ENCODE measurements at regions not wholly inside any gene's neighbourhood (a gene's known extent, or its start where the extent isn't known, plus 50 kb on each side); places are given as distances from the start of the nearest gene placed in this dataset.

DNA sequence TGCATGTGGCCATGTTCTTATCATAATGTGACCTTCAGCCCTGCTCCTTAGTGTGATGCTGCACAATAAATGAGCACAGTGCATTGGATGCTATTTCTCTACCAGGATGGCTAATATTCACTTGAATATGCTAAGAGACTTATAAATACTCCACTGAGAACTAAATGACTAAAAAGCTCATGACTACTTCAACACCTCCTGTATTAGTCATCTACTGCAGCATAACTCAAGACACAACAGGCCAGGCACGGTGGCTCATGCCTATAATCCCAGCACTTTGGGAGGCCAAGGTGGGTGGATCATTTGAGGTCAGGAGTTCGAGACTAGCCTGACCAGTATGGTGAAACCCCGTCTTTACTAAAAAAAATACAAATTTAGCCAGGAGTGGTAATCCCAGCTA lies 213.4 kb downstream of the RND3 start:
- H3K27me3 ChIP-seq, result no peaks in the 10 kb centered on the region
- intact Hi-C loops (cut with DNase I), result no loop called here
- no peaks in the 10 kb centered on the region for H3K36me3 ChIP-seq
- H3K27ac ChIP-seq, result no peak overlapping the region
- WGBS, 4 donors, result 49 to 56% (median 54%) methylated on average over 3 of the region's 3 CpGs
- peaks cover 0 to 2% (median 0%) of the 10 kb centered on the region in 12 donors for H3K4me1 ChIP-seq
- H3K4me3 ChIP-seq, result no peak overlapping the region
- DNase-seq (no peak), ATAC-seq (no peak)
- peaks cover 0 to 17% (median 7%) of the 10 kb centered on the region in 12 donors for H3K9me3 ChIP-seq
- TF ChIP-seq, protein P1, sequence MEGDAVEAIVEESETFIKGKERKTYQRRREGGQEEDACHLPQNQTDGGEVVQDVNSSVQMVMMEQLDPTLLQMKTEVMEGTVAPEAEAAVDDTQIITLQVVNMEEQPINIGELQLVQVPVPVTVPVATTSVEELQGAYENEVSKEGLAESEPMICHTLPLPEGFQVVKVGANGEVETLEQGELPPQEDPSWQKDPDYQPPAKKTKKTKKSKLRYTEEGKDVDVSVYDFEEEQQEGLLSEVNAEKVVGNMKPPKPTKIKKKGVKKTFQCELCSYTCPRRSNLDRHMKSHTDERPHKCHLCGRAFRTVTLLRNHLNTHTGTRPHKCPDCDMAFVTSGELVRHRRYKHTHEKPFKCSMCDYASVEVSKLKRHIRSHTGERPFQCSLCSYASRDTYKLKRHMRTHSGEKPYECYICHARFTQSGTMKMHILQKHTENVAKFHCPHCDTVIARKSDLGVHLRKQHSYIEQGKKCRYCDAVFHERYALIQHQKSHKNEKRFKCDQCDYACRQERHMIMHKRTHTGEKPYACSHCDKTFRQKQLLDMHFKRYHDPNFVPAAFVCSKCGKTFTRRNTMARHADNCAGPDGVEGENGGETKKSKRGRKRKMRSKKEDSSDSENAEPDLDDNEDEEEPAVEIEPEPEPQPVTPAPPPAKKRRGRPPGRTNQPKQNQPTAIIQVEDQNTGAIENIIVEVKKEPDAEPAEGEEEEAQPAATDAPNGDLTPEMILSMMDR (IDR thresholded peaks at IDR 0.05), result no peak
- no peak for TF ChIP-seq POLR2A (IDR thresholded peaks at IDR 0.05)

DNA sequence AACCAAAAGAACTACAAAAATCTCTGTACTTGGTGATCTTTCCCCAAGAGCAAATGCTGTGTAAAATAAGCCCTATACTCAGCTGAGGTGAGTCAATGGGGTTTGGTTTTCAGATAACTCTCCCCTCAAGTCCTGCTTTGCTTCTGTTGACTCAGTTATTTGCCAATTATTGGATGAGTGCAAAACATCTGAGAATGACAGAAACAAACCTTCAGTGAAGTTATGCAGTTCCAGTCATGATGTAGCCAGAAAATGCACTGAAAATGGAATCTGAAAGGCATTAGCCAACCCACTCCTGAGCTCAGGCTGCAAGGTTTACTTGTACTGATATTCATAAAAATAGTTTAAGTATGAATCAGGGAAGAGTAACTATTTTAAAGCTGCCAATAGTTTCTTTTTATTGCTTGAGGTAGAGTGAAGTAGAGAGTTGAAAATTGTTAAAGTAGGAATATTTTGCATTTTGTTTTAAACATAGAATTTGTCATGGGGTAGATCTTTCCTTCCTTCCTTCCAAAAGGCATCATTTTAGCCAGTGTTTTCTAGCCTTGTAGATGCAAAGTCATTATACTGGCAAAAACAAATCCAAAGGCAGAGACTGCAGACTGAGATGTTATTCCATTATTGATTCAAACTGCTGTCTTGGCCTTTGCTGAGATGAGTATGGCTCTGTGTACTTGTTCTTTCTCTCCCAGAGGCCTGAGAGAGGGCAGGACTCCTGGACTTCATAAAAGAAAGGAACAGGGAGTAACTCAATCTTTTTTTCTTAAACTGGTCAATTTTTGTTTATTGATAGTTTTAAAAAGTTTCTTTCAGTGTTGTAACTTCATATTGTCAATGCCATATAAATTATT lies 215.3 kb downstream of the RND3 start:
- H3K36me3 ChIP-seq, result no peaks in the 10 kb centered on the region
- no peak for DNase-seq
- TF ChIP-seq, protein P1 (IDR thresholded peaks at IDR 0.05), result no peak
- no peak for TF ChIP-seq POLR2A (IDR thresholded peaks at IDR 0.05)
- no peak for ATAC-seq
- H3K4me1 ChIP-seq, result no peaks in the 10 kb centered on the region
- intact Hi-C loops (cut with DNase I), result no loop called here
- H3K27ac ChIP-seq, result no peak overlapping the region
- no peak overlapping the region for H3K4me3 ChIP-seq
- H3K9me3 ChIP-seq, result peaks cover 0 to 11% (median 6%) of the 10 kb centered on the region in 12 donors
- no peaks in the 10 kb centered on the region for H3K27me3 ChIP-seq

DNA sequence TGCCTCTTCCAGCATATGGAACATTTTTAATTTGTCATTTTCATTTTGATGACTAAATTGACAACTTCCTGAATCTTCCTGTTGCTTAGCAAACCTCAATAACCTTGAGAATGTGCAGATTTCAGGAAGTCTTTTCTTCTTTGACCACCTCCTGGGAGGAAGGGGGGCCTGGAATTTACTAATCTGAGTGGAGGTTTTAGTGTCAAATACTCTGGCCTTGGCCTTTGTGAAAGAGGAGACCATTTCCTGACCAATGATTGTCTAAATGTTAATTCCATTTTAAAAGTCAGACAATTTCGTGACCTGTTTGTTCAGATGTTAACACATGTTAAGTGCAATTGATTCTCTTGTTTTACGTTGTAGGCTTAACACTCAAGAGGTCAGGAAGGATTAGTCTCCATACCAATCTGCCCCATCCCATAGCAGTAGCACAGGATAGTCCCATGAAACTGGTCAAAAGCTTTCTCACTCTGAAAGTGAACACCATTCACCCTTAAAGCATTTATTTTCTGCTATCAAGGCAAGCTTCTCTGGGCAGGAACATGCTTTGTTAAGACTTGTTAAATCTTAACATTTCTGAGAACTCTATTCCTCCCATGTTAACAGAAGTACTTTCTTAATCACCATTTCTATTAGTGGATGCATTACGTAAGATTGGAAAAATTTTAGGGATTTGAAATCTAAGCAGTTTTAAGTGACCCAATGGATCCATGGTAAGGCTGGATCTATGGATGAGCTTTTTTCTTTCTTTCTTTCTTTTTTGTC lies 219.6 kb downstream of the RND3 start:
- Histone ChIP-seq H3K27ac (no peak overlapping the region), H3K27me3 (no peaks in the 10 kb centered on the region), H3K4me1 (no peaks in the 10 kb centered on the region), H3K36me3 (no peaks in the 10 kb centered on the region), H3K4me3 (no peak overlapping the region), H3K9me3 (no peaks in the 10 kb centered on the region)
- WGBS, 4 donors, result 69 to 75% (median 70%) methylated on average over 3 of the region's 3 CpGs
- TF ChIP-seq POLR2A (IDR thresholded peaks at IDR 0.05), result no peak
- TF ChIP-seq, protein P1 (IDR thresholded peaks at IDR 0.05), result no peak
- no peak for DNase-seq
- intact Hi-C loops (cut with DNase I), result no loop called here
- no peak for ATAC-seq

DNA sequence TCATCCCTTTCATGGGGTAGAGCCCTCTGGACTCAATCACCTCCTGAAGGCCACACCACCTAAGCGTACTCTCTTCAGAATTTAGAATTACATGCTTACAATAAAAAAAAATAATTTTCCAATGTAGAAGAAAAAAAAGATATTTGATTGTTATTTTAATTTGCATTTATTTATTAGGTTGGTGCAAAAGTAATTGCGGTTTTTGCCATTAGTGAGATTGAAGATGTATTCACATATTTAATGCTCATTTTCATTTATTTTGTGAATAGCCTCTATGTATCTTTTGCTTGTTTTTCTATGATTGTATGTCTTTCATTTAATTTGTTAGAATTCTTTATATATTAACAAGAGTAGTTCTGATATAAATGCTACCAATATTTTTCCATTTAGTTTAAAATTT lies 220.5 kb downstream of the RND3 start:
- Histone ChIP-seq H3K27me3 (no peaks in the 10 kb centered on the region), H3K9me3 (peaks cover 0 to 6% (median 0%) of the 10 kb centered on the region in 12 donors), H3K36me3 (no peaks in the 10 kb centered on the region), H3K27ac (no peak overlapping the region), H3K4me3 (no peak overlapping the region), H3K4me1 (no peaks in the 10 kb centered on the region)
- no peak for DNase-seq
- no peak for ATAC-seq
- WGBS, 4 donors, result 95 to 99% (median 98%) methylated on average over 2 of the region's 2 CpGs
- TF ChIP-seq POLR2A (IDR thresholded peaks at IDR 0.05), result no peak
- TF ChIP-seq, protein P1 (IDR thresholded peaks at IDR 0.05), result no peak
- intact Hi-C loops (cut with DNase I), result no loop called here
